ENCODE measurements at regions not wholly inside any gene's neighbourhood (a gene's known extent, or its start where the extent isn't known, plus 50 kb on each side); places are given as distances from the start of the nearest gene placed in this dataset.

- Histone ChIP-seq H3K27ac (no peak overlapping the region), H3K4me1 (ENCODE audit: insufficient read depth) (no peaks in the 10 kb centered on the region), H3K4me3 (no peak overlapping the region), H3K36me3 (no peaks in the 10 kb centered on the region), H3K9me3 (no peaks in the 10 kb centered on the region), H3K27me3 (no peaks in the 10 kb centered on the region)
- intact Hi-C loops (cut with DNase I) = no loop called here
- DNase-seq = no peak
- TF ChIP-seq POLR2A (IDR thresholded peaks at IDR 0.05) = no peak
- no peak for TF ChIP-seq EP300 (IDR thresholded peaks at IDR 0.05)
- TF ChIP-seq CTCF (IDR thresholded peaks at IDR 0.05) = no peak
- 87 to 91% (median 90%) methylated on average over 2 of the region's 2 CpGs for WGBS, 3 donors
Measured at GRCh38 chr18:41899535-41899934, 55.5 kb upstream of the PIK3C3 start.

GRCh38 chr18:41893432-41893831, 61.6 kb upstream of the PIK3C3 start:
- Histone ChIP-seq H3K27me3 (no peaks in the 10 kb centered on the region), H3K4me1 (ENCODE audit: insufficient read depth) (no peaks in the 10 kb centered on the region), H3K4me3 (no peak overlapping the region), H3K27ac (no peak overlapping the region), H3K9me3 (no peaks in the 10 kb centered on the region), H3K36me3 (no peaks in the 10 kb centered on the region)
- intact Hi-C loops (cut with DNase I) = no loop called here
- no peak for DNase-seq
- no peak for TF ChIP-seq EP300 (IDR thresholded peaks at IDR 0.05)
- TF ChIP-seq CTCF (IDR thresholded peaks at IDR 0.05) = no peak
- TF ChIP-seq POLR2A (IDR thresholded peaks at IDR 0.05) = no peak

- H3K27ac ChIP-seq = no peak overlapping the region
- WGBS, 3 donors = 0 to 35% (median 35%) methylated on average over 1 of the region's 1 CpG
- H3K9me3 ChIP-seq = no peaks in the 10 kb centered on the region
- no peaks in the 10 kb centered on the region for H3K27me3 ChIP-seq
- intact Hi-C loops (cut with DNase I) = no loop called here
- DNase-seq = no peak
- H3K4me3 ChIP-seq = no peak overlapping the region
- H3K4me1 ChIP-seq (ENCODE audit: insufficient read depth) = no peaks in the 10 kb centered on the region
- TF ChIP-seq CTCF (IDR thresholded peaks at IDR 0.05) = no peak
- TF ChIP-seq POLR2A (IDR thresholded peaks at IDR 0.05) = no peak
- TF ChIP-seq EP300 (IDR thresholded peaks at IDR 0.05) = no peak
- H3K36me3 ChIP-seq = no peaks in the 10 kb centered on the region
Measured at GRCh38 chr18:41887100-41887499, 67.9 kb upstream of the PIK3C3 start.

GRCh38 chr18:41886126-41886807, 68.8 kb upstream of the PIK3C3 start:
- 77 to 86% (median 78%) methylated on average over 12 of the region's 12 CpGs for WGBS, 3 donors
- Histone ChIP-seq H3K9me3 (no peaks in the 10 kb centered on the region), H3K4me1 (ENCODE audit: insufficient read depth) (no peaks in the 10 kb centered on the region), H3K27ac (no peak overlapping the region), H3K27me3 (no peaks in the 10 kb centered on the region), H3K36me3 (no peaks in the 10 kb centered on the region), H3K4me3 (no peak overlapping the region)
- intact Hi-C loops (cut with DNase I) = no loop called here
- DNase-seq = no peak
- TF ChIP-seq EP300 (IDR thresholded peaks at IDR 0.05) = no peak

- no peaks in the 10 kb centered on the region for H3K4me1 ChIP-seq (ENCODE audit: insufficient read depth)
- no peak overlapping the region for H3K4me3 ChIP-seq
- DNase-seq = no peak
- no peak overlapping the region for H3K27ac ChIP-seq
- H3K36me3 ChIP-seq = no peaks in the 10 kb centered on the region
- intact Hi-C loops (cut with DNase I) = no loop called here
- no peaks in the 10 kb centered on the region for H3K27me3 ChIP-seq
- no peaks in the 10 kb centered on the region for H3K9me3 ChIP-seq
- 78 to 87% (median 83%) methylated on average over 3 of the region's 3 CpGs for WGBS, 3 donors
- no peak for TF ChIP-seq CTCF (IDR thresholded peaks at IDR 0.05)
- no peak for TF ChIP-seq EP300 (IDR thresholded peaks at IDR 0.05)
- TF ChIP-seq POLR2A (IDR thresholded peaks at IDR 0.05) = no peak
Measured at GRCh38 chr18:41881285-41881684, 73.7 kb upstream of the PIK3C3 start.

Measured in ovary (tissue), 7 donors.